AG04450 (cell line): ENCODE measurements at regions not wholly inside any gene's neighbourhood (a gene's known extent, or its start where the extent isn't known, plus 50 kb on each side); places are given as distances from the start of the nearest gene placed in this dataset.

ENCODE experiments used
- CTCF ChIA-PET: fragments of 300-600, 350-600 bp; formaldehyde crosslinking; extraction: SDS; loops from one replicate; lab custom pipeline; 2022; ENCODE audit warnings: antibody characterized with exemption, inconsistent platforms; lab: Charles Lee
- POLR2A ChIA-PET: fragments of 350-600 bp; formaldehyde crosslinking; extraction: SDS; loops from one replicate; lab custom pipeline; 2021; ENCODE audit warnings: antibody characterized with exemption, inconsistent platforms; lab: Yijun Ruan, JAX
- DNase-seq: peaks from one replicate; pipeline ENCODE4 v3.0.0-alpha.2; 2011; ENCODE audit warnings: low read depth, low spot score
- H3K27ac ChIP-seq: one replicate; pipeline ENCODE4 v1.5.1; 2012; ENCODE audit warnings: low read depth, low read length, control low read depth
- H3K27me3 ChIP-seq: one replicate; pipeline ENCODE4 v1.6.0; 2012; ENCODE audit warnings: low read length; ENCODE audit not compliant: control insufficient read depth, insufficient read depth
- H3K4me3 ChIP-seq: 2 replicates; pipeline ENCODE4 v1.5.1; 2011; ENCODE audit warnings: mild to moderate bottlenecking, low read depth, low read length, control low read depth
- H3K9me3 ChIP-seq: 2 replicates; pipeline ENCODE4 v1.5.1; 2012; ENCODE audit warnings: low read length; ENCODE audit not compliant: control insufficient read depth, insufficient read depth
- CTCF ChIP-seq: IDR thresholded peaks from 2 replicates; pipeline ENCODE4 v1.5.1; 2011; ENCODE audit warnings: low read depth, low read length, control low read depth, inconsistent platforms

- ChIA-PET POLR2A (no interaction called here), CTCF (no interaction called here)
- Histone ChIP-seq H3K4me3 (no peak overlapping the region), H3K27me3 (peaks cover 6% of the 10 kb centered on the region), H3K9me3 (no peaks in the 10 kb centered on the region; the same call in 1 of the 2 replicates), H3K27ac (no peak overlapping the region)
- no peak for DNase-seq
- no peak for TF ChIP-seq CTCF
Observed at GRCh38 chr16:65855171-65856145, 511.0 kb upstream of the CDH5 start.

- ChIA-PET CTCF (no interaction called here), POLR2A (no interaction called here)
- Histone ChIP-seq H3K27ac (no peak overlapping the region), H3K27me3 (peaks cover 7% of the 10 kb centered on the region), H3K9me3 (no peaks in the 10 kb centered on the region), H3K4me3 (no peak overlapping the region)
- DNase-seq, result no peak
- TF ChIP-seq CTCF, result no peak
Observed at GRCh38 chr16:65846210-65846602, 520.3 kb upstream of the CDH5 start.

GRCh38 chr16:65845466-65846209 lies 520.9 kb upstream of the CDH5 start:
- peaks cover 7% of the 10 kb centered on the region for H3K27me3 ChIP-seq
- CTCF ChIA-PET, result no interaction called here
- POLR2A ChIA-PET, result no interaction called here
- H3K27ac ChIP-seq, result no peak overlapping the region
- DNase-seq, result no peak
- no peak overlapping the region for H3K4me3 ChIP-seq
- TF ChIP-seq CTCF, result no peak
- no peaks in the 10 kb centered on the region for H3K9me3 ChIP-seq

GRCh38 chr16:65843941-65844340 lies 522.5 kb upstream of the CDH5 start:
- TF ChIP-seq CTCF, result no peak
- ChIA-PET CTCF (no interaction called here), POLR2A (no interaction called here)
- H3K27me3 ChIP-seq, result peaks cover 4% of the 10 kb centered on the region
- no peaks in the 10 kb centered on the region for H3K9me3 ChIP-seq
- H3K27ac ChIP-seq, result no peak overlapping the region
- H3K4me3 ChIP-seq, result no peak overlapping the region
- DNase-seq, result no peak

GRCh38 chr16:65842067-65842466 lies 524.4 kb upstream of the CDH5 start:
- Histone ChIP-seq H3K4me3 (no peak overlapping the region), H3K27me3 (peaks cover 7% of the 10 kb centered on the region), H3K27ac (no peak overlapping the region), H3K9me3 (no peaks in the 10 kb centered on the region)
- no peak for DNase-seq
- CTCF ChIA-PET, result no interaction called here
- POLR2A ChIA-PET, result no interaction called here
- no peak for TF ChIP-seq CTCF
